ENCODE measurements at regions not wholly inside any gene's neighbourhood (a gene's known extent, or its start where the extent isn't known, plus 50 kb on each side); places are given as distances from the start of the nearest gene placed in this dataset.

DNA sequence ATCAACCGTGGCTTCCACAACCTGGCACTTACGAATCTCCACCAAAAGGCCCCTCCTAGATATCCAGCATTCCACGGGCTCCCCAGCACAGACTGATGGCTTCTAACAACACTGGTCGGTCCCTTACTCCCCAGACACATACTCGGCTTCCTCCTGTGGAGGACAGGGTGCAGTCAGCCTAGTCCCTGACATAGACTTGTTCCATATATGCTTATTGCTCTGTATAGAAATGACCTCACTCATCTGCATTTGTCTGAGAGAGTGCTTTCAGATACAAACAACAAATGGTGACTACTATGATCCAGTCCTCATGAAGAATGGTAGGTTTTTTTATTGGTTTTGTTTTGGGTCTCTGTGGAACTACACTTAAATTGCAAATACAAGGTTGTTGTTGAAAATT is 72.4 kb downstream of the TMEM215 start:
- no peaks in the 10 kb centered on the region for H3K9me3 Mint-ChIP-seq
- H3K9ac ChIP-seq (ENCODE audit: extremely low read depth, low read length, poor library complexity, severe bottlenecking): no peak overlapping the region
- H3K36me3 Mint-ChIP-seq (ENCODE audit: low read depth): no peaks in the 10 kb centered on the region
- no peak overlapping the region for H3K4me3 Mint-ChIP-seq
- H3K9me3 ChIP-seq (ENCODE audit: control insufficient read depth, low read length): no peaks in the 10 kb centered on the region
- H3K36me3 ChIP-seq (ENCODE audit: control insufficient read depth, insufficient read depth, low read length): no peaks in the 10 kb centered on the region
- 87 to 100% methylated on average over 1 to 5 of the region's 5 CpGs for WGBS, 2 experiments (ENCODE audit: insufficient coverage in 1 of 2, insufficient read length in 1 of 2)
- H3K27ac ChIP-seq (ENCODE audit: low read depth, low read length): no peak overlapping the region
- H3K27me3 ChIP-seq (ENCODE audit: control insufficient read depth, insufficient read depth, low read length, poor library complexity, severe bottlenecking): peaks cover 16% of the 10 kb centered on the region
- H3K4me1 Mint-ChIP-seq: no peaks in the 10 kb centered on the region
- H3K27ac Mint-ChIP-seq: no peak overlapping the region
- H3K27me3 Mint-ChIP-seq (ENCODE audit: insufficient read depth): peaks cover 23% of the 10 kb centered on the region
- H3K4me1 ChIP-seq (ENCODE audit: control insufficient read depth, insufficient read depth, low read length): no peaks in the 10 kb centered on the region
- H3K4me3 ChIP-seq (ENCODE audit: low read length): no peak overlapping the region
- TF ChIP-seq CTCF (conservative IDR thresholded peaks at IDR 0.05): no peak
- DNase-seq: no peak

DNA sequence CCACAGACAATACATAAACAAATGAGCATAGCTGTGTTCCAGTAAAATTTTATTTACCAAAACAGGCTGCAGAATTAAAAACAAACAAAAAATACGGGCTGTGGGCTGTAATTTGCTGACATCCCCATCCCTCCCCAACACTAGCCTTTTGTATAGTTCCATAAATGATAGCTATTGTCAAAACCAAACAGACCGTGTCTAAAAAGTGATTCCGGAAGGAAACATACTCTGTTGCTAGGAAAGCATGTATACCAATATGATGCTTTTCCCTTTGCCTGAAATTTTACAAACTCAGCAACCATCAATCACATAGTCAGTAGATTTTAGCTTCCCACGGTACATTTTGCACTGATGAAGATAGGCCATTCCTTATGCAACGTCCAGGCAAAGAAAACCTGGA is 80.0 kb downstream of the TMEM215 start:
- H3K9ac ChIP-seq (ENCODE audit: extremely low read depth, low read length, poor library complexity, severe bottlenecking): no peak overlapping the region
- H3K9me3 ChIP-seq (ENCODE audit: control insufficient read depth, low read length): no peaks in the 10 kb centered on the region
- no peak for TF ChIP-seq CTCF (conservative IDR thresholded peaks at IDR 0.05)
- H3K4me1 Mint-ChIP-seq: no peaks in the 10 kb centered on the region
- H3K36me3 ChIP-seq (ENCODE audit: control insufficient read depth, insufficient read depth, low read length): no peaks in the 10 kb centered on the region
- no peak overlapping the region for H3K4me3 ChIP-seq (ENCODE audit: low read length)
- no peak for DNase-seq
- H3K27ac Mint-ChIP-seq: no peak overlapping the region
- no peak overlapping the region for H3K27ac ChIP-seq (ENCODE audit: low read depth, low read length)
- no peaks in the 10 kb centered on the region for H3K36me3 Mint-ChIP-seq (ENCODE audit: low read depth)
- WGBS, 2 experiments (ENCODE audit: insufficient coverage in 1 of 2, insufficient read length in 1 of 2): 84 to 92% methylated on average over 4 to 5 of the region's 5 CpGs
- peaks cover 28% of the 10 kb centered on the region for H3K27me3 ChIP-seq (ENCODE audit: control insufficient read depth, insufficient read depth, low read length, poor library complexity, severe bottlenecking)
- H3K9me3 Mint-ChIP-seq: no peaks in the 10 kb centered on the region
- peaks cover 11% of the 10 kb centered on the region for H3K27me3 Mint-ChIP-seq (ENCODE audit: insufficient read depth)
- no peaks in the 10 kb centered on the region for H3K4me1 ChIP-seq (ENCODE audit: control insufficient read depth, insufficient read depth, low read length)
- H3K4me3 Mint-ChIP-seq: no peak overlapping the region

GRCh38 chr9:32864971-32865370 is 81.6 kb downstream of the TMEM215 start:
- H3K27ac ChIP-seq (ENCODE audit: low read depth, low read length): no peak overlapping the region
- H3K4me1 Mint-ChIP-seq: no peaks in the 10 kb centered on the region
- H3K27me3 Mint-ChIP-seq (ENCODE audit: insufficient read depth): peaks cover 11% of the 10 kb centered on the region

More at GRCh38 chr9:32864971-32865370, 81.6 kb downstream of the TMEM215 start:
- H3K36me3 ChIP-seq (ENCODE audit: control insufficient read depth, insufficient read depth, low read length): no peaks in the 10 kb centered on the region
- no peak overlapping the region for H3K4me3 ChIP-seq (ENCODE audit: low read length)
- DNase-seq: no peak
- H3K9ac ChIP-seq (ENCODE audit: extremely low read depth, low read length, poor library complexity, severe bottlenecking): no peak overlapping the region
- H3K27me3 ChIP-seq (ENCODE audit: control insufficient read depth, insufficient read depth, low read length, poor library complexity, severe bottlenecking): peaks cover 28% of the 10 kb centered on the region
- no peaks in the 10 kb centered on the region for H3K9me3 ChIP-seq (ENCODE audit: control insufficient read depth, low read length)
- Mint-ChIP-seq H3K9me3 (no peaks in the 10 kb centered on the region), H3K27ac (no peak overlapping the region), H3K36me3 (ENCODE audit: low read depth) (no peaks in the 10 kb centered on the region), H3K4me3 (no peak overlapping the region)
- no peaks in the 10 kb centered on the region for H3K4me1 ChIP-seq (ENCODE audit: control insufficient read depth, insufficient read depth, low read length)
- TF ChIP-seq CTCF (conservative IDR thresholded peaks at IDR 0.05): no peak

Data from endodermal cell (in vitro differentiated cells).